HT1080 (cell line): ENCODE measurements at regions not wholly inside any gene's neighbourhood (a gene's known extent, or its start where the extent isn't known, plus 50 kb on each side); places are given as distances from the start of the nearest gene placed in this dataset.

ENCODE experiments used
- DNase-seq: peaks from one replicate; pipeline ENCODE4 v3.0.0-alpha.2; 2015; ENCODE audit warnings: low read depth

DNA sequence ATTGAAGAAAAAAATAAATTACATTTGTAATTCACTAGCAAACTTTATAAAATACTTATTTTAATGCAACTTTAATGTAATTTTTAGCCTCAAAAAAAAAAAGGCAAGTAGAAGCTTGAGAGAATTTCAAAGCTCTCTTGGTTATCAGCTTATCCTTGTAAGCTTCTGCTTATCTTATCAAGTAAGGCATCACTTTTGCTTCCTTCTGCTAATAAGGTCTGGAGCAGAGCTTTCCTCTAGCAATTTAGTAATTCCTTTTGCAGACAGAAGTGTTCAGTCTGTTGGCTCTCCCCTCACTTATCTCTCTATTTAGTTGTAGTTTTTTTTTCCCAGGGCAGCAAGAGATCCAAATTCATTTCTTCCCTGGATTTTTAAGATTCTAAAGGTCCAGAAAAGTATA is 525.0 kb downstream of the ISL1 start:
- DNase-seq = no peak

DNA sequence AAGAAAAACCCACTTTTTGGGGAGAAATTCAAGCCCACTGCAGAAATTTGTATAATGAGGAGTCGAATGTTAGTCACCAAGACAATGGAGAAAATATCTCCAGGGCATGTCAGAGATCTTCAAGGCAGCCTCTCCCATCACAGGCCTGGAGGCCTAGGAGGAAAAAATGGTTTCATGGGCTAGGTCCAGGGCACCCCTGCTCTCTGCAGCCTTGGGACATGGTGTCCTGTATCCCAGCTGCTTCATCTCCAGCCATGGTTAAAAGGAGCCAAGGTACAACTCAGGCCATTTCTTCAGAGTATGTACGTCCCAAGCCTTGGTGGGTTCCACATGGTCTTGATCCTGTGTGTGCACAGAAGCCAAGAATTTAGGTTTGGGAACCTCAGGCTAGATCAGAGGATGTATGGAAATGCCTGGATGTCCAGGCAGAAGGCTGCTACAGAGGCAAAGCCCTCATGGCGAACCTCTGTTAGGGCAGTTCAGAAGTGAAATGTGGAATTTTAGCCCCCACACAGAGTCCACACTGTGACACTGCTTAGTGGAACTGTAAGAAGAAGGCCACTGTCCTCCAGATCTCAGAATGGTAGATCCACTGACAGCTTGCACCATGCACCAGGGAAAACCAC is 561.4 kb downstream of the ISL1 start:
- no peak for DNase-seq

DNA sequence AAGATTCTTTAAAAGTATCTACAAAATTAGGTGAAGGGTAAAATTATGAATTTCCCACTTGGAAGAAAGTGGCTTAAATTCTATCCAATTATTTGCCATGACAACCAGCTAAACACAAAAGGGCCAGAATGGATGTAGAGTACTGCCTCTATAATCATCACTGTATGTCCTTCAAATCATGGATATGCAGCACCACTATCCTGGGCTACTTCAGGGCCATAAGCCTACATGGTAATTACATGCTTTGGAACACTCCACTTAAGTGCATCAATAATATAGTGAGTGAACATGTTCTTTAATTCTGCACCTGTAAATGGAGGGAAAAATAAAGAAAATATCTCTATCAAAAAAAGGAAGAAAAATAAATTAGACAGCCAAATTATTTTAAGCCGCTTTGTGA is 575.2 kb downstream of the ISL1 start:
- DNase-seq = no peak

DNA sequence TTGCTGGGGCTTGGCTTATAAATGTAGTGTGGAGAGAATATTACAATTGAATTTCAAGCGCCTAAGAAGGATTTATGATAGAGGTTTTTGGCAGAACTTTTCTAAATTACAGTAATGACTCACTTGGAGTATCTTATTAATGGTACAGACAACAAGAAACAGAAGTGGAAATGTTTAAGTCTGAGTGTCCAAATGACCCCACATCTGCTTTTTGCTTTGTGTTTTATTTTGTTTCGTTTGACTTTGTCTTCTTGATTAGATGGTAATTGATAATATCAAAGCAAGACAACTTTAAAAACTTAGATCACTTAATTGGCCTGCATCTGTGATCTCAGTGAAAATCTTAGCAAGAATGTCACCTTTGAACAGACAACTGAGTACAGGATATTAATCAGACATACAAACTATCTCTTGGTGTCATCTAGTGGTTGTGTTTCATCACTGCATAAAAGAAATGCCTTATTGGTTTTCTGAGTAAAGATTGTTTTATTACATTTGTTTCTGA is 577.4 kb downstream of the ISL1 start:
- peak; percentile 33 for DNase-seq

DNA sequence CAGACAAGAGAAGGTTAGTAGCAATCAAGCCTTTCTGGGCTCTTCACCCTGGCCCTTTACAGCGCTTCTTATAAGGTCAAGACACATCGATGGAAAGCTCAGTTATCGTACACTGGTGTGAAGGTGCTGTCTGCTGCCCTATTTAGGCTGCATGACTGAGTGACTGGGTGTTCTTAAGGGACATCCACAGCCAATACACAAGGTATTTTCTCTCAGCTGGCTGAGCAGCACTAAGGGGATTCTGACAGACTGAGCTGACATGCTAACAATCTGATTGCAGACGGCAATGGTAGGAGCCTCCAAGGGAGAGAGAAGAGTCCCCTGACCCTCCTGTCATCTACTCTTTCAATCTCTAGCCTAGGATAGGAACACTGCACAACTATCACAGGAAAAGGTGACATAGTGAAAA is 577.9 kb downstream of the ISL1 start:
- no peak for DNase-seq

DNA sequence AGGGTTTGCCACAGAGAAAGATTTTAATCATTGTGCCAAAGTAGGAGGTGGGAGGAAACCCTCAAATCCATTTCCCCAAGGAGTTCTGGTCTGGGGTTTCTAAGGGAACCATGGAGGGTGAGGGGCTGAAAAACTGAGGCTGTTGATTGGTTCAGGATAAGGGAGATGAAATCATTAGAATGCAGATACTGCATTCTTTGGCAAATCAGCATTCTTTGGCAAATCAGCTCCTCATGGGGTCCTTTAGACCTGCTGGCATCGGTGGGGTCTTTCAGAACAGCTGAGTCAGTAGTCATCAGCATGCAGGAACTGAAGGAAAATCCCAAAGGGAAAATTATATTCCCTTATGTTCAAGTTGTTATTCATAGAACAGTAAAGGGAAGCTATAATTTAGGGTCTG is 585.5 kb downstream of the ISL1 start:
- DNase-seq = no peak

DNA sequence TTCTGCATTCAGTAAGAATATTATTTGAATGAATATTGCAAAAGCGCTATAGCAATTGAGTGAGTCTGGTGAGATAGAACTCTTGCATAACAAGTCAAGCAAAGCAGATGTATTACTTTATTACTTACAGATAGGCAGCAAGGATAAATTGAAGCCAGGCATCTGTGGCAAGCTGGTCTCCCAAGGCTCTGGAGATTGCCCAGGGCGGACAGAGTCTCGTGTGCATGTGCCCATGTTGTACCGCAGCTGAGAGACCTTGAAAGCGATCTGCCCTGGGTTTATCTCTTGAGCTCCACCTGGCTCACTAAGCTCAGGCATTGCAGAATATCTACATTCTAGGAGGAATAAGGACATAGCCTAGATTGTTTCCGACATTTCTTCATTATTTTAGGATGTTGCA is 591.6 kb downstream of the ISL1 start:
- DNase-seq = no peak

DNA sequence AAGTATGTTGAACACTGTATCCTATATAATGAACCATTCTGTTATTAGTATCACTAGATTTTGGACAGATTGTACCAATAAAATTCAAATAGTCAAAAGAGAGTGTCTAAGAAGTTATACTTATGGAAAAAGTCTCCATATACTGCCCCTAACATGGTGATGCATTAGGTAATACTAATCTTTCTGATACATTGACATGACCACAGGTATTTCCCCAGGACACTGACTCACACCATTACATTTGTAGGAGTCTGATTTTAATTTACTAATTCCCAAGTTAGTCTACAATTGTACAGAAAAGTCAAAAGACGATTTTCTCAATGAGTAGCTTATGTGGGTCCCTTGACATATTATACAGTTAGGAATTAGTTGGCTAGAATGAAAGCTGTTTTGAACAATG is 593.8 kb downstream of the ISL1 start:
- DNase-seq = no peak

DNA sequence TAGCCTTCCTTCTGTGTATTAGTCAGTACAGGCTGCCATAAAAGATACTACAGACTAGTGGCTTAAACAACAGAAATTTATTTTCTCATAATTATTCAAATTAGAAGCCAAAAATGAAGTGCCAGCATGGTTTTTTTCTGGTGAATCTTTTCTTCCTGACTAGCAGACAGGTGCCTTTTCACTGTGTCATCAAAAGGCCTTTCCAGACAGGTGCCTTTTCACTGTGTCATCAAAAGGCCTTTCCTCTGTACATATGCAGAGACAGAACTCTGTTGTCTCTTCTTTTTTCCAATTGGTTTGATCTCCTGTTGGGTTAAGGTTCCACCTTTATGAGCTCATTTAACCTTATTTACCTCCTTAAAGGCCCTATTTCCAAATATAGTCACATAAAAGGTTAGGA is 599.9 kb downstream of the ISL1 start:
- no peak for DNase-seq

DNA sequence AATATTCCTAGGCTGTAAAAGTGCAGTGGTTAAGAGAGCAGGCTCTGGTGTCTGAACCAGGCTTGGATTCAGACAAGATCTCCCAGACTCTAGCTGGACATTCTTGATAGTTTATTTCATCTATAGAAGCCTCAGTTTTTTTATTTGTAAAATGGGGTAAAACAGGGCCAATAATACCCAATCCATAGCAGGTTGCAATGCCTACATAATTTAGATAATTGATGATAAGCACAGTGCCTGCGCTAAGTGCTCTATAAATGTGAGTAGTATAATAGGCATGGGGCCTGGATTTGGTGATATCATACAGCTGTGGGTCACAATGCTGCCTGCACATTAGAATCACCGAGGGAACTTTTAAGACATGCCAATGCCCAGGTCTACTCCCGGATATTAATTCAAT is 603.5 kb downstream of the ISL1 start:
- DNase-seq = no peak

DNA sequence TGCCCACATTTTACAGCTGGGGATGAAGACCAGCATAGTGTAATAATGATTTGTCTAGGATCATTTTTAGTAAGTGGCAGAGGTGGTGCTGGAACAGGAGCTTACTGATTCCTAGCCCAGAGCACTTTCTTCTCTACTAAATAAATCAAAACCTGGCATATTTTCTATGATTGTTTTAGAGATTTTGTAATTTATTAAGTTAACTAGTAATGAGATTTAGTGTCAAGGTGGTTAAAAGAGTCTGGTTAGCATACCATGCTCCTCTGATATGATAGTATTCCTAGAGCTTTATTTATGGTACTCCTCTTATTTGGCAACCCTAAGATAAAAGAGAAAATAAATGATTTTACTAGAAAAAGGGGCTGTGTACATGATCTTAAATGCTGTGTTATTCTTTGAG is 604.0 kb downstream of the ISL1 start:
- DNase-seq = no peak

DNA sequence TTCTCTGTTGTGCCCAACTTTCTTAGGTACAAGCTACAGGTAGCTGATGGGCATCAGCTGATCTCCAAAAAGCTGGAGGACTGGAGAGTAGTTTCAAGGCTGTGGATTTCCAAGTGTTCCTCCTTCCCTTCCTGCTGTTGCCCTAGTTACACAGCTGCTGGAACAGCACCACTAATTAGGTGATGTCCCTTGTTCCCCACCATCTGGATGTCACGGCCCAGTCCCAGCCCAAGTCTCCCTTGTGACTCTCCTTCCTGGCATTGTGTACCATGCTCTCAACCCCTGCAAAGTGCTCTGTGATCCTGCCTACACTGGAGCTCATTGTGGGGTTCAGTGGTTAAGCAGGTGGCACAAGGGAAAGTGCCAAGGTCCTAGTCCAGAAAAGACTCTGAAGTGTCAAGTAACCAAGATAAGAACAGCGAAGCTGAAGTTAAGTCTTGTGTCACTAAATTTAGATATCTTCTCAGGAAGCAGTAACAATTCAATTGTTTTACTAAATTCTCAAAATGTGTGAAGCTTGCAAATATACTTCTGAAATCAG is 604.5 kb downstream of the ISL1 start:
- DNase-seq = no peak

DNA sequence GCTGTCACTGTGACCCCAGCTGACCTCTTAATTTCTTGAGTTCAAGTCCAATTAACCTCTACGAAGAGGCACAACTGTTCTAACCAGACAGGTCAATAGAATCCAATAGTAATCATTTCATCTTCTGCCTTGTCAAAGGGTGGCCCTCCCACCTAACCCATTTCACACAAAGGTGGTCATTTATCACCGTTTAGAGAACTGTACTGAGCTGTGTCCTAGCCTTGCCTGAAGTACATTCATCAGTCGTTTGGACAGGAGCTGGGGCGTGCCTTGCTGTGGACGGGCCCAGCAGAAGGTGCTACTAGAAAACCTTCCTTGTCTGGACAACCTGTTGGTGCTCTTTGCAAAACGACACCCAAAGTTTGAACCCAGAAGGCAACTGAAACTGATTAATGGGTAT is 605.4 kb downstream of the ISL1 start:
- no peak for DNase-seq

DNA sequence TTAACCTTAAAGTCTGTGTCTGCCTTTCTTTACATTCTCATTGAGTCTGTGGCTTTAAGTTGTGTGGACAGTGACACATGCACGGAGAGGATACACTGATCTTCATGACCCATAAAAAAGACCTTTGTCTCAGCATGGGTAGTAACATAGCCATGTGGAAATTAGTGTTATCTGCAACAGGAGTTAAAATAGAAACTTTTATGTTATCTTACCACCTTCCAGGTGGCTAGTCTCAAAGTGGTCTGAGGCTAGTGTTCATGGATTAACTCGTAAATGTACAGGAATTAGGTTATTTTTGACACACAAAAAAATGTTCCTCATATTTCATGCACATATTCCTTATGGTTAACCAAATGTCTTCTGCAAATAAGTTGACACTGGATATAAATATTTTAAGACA is 607.0 kb downstream of the ISL1 start:
- DNase-seq = no peak

DNA sequence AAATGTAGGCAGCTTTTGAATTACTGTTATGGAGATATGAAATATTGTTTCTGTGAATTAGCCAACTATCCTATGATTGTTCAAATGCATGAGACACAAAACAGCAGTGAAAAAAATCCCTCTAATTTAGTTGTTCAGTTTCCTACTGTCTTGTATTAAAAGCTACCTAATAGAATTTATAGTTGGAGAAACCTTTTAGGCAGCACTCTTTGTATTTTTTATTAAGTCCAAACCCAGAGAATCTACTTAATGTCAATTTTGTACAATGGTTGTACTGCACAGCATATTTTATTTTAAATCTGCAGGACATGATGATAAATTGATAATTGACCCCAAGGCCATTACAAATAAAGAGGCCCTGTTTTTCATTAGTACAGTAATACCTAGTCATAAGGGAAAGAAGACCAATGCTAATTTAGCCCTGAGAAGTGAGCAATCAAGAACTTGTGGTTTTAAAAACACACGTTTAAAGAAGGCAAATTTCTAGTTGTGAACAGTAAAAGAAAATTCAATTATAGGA is 607.5 kb downstream of the ISL1 start:
- no peak for DNase-seq

DNA sequence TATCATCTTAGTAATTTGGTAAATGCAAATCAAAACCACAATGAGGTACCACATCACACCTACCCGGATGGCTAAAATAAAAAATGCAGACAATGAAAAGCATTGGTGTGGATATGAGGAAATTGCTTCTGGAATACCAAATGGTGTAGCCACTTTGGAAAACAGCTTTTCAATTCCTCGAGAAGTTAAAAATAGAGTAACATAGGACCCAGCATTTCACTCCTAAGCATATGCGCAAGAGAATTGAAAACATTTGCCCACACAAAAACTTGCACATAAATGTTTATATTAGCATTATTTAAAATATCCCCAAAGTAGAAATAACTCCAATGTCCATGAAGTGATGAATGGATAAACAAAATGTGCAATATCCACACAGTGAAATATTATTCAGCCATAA is 608.7 kb downstream of the ISL1 start:
- DNase-seq = no peak

DNA sequence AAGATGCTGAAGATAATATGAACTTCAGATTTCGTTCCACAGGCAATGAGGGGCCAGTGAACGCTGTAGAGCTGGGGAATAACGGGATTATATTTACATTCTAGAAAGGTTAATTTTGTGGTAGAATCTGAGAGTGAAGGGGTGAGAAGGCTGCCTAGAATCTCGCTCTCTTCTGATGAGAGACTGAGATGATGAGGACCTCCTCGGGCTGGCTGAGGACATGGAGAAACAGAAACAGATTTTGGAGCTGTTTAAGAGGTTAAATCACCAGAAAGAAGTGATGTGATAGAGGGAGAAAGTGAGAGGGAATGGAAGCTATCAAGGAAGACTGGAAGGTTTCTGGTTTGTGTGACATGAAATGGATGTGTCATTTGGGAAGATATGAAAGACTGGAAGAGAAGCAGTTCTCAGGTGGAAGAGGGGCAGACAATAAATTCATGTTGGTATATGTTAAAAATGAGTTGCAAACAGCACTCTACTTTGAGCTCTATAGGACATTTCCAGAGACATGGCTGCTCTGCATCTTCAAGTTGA is 612.6 kb downstream of the ISL1 start:
- DNase-seq = no peak

DNA sequence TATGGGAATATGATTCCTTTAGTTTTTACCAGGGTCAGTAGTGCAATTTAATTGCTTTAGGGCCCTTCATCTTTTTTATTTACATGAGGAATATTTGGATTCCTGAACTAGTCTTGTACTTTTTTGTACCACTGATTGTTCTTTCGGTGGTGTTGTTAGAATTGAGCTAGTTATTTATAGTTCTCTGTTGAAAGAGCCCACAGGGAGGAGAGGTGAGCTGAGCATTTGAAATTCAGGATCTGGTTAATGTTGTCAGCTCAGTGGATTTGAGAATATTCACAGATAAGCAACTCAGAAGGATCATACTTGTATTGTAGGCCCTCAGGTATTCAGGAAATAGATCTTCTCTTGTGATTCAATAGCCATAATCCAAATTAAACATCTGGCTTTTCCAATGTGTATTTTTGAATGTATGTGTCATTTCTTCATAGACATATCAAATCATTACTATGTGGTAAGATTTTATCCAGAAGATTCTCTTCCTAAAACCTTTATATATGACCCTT is 613.2 kb downstream of the ISL1 start:
- DNase-seq = no peak

DNA sequence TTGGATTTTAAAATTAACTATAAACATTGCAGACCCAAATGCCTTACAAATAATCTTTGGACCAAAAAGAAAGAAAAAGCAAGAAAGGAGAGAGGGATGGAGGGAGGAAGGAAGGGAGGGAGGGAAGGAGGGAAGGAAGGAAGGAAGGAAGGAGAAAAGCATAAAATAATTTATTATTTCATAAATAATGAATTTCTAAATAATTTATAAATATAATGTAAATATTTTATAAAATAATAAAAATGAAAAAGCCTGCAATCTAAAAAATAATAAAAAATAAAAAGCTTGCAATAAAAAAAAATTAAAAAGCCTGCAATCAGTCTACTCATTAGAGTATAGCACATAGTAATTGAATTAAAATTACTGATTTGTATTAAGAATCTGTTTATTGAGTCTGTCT is 614.3 kb downstream of the ISL1 start:
- DNase-seq = no peak

DNA sequence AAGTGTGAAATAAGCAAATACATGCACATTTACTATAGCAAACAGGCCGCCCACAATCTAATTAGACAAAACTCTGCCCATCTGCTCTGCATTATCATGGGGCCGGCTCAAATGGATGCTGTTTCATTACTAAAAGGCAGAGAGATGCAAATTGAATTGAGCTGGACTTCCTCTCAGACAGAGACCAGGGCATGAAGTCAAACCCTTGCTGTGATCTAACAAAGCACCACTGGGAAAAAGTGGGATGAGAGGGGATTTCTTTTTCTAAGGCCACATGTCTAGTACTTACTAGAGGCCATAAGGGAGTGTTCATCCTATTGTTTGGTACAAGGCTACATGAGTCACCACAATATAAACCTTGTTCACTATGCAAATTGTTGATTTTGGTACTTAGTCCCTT is 614.7 kb downstream of the ISL1 start:
- DNase-seq = no peak

DNA sequence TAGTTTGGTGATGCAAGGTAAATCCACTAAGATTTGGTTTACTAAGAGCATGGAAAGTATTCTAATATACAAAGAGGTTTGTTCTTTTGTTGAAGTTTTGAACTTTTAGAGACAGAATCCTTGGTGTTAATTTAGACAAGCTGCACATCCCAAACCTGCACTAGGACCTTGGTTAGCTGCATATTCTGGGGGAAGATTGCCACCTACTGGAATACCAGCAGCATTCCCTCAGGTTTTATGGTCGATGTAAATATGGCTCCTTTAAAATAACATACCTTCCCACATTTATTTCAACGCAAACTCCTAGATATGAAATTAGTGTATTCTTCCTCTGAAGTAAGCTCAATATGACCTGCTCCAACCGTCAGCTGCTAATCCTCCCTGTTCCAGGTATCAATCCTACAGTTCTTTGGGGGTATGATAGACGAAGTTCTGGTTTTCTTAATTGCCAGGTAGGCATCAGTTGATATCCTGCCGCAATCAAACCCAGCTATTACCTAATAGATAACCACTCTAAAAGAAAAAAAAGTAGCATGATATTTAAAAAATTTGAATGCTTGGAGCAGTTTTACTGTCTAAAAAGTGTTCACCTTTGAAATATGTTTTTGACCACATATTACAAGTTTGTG is 624.1 kb downstream of the ISL1 start:
- DNase-seq = peak; percentile 30

DNA sequence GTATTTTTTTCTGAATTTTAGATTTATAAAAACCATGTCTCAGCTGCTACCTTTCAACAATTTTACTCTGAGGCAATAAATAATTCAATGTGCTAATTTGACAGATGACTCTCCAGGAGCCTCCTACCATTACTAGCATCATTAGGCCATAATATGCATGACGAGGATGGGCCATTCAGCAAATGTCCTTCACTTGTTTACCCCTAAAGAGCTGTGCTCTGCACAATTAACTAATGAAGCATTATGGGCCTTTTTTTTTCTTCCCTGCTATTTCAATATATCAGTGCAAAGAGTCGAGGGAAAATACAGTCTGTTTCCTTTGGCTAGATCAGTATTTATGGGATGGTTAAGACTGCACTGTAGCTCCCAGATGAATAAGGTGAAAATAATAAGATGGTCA is 627.2 kb downstream of the ISL1 start:
- no peak for DNase-seq

DNA sequence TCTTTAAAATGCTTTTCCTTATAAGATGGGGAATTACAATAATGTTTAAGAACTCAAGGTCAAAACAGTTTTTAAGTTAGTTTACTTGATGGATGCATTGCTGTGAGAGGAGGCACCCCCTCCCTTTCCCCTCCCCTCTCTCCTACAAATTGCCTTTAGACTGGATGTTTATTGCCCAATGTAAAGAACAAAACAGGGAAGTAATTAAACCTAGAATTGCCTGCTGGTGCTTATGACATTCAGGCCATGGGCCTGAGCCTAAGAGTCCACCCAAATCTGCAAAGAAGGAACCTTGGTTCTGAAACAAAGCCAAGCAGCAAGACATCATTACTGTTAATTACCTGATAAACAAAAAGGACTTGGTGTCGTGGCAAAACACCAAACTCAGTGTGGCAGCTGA is 630.3 kb downstream of the ISL1 start:
- DNase-seq = no peak
